HG02970 (cell line): ENCODE measurements at regions not wholly inside any gene's neighbourhood (a gene's known extent, or its start where the extent isn't known, plus 50 kb on each side); places are given as distances from the start of the nearest gene placed in this dataset.

Experiments
- ATAC-seq: cut with Tn5 transposase; IDR thresholded peaks from one replicate; pipeline ENCODE4 v1.9.1; 2021; ENCODE audit warnings: mild to moderate bottlenecking, moderate library complexity, moderate number of reproducible peaks; ENCODE audit not compliant: unreplicated experiment, low FRiP score

GRCh38 chr2:129780316-129781270 is 198.9 kb upstream of the RAB6C start:
- ATAC-seq: no peak

- no peak for ATAC-seq
These were observed 197.5 kb upstream of the RAB6C start for GRCh38 chr2:129781749-129782632.

GRCh38 chr2:129782633-129782990 is 196.9 kb upstream of the RAB6C start:
- ATAC-seq: no peak

- no peak for ATAC-seq
These were observed 195.0 kb upstream of the RAB6C start for GRCh38 chr2:129784486-129784885.

- ATAC-seq: no peak
These were observed 187.8 kb upstream of the RAB6C start for GRCh38 chr2:129791712-129792111.

- ATAC-seq: no peak
These were observed 186.0 kb upstream of the RAB6C start for GRCh38 chr2:129793431-129793902.

GRCh38 chr2:129794116-129794515 is 185.3 kb upstream of the RAB6C start:
- no peak for ATAC-seq

- no peak for ATAC-seq
These were observed 184.9 kb upstream of the RAB6C start for GRCh38 chr2:129794540-129794939.

- no peak for ATAC-seq
These were observed 183.2 kb upstream of the RAB6C start for GRCh38 chr2:129796225-129796624.

- ATAC-seq: no peak
These were observed 182.5 kb upstream of the RAB6C start for GRCh38 chr2:129796801-129797488.

GRCh38 chr2:129797489-129798300 is 181.8 kb upstream of the RAB6C start:
- no peak for ATAC-seq

- no peak for ATAC-seq
These were observed 181.2 kb upstream of the RAB6C start for GRCh38 chr2:129798301-129798581.

GRCh38 chr2:129798626-129799025 is 180.8 kb upstream of the RAB6C start:
- no peak for ATAC-seq

GRCh38 chr2:129799036-129799958 is 180.2 kb upstream of the RAB6C start:
- ATAC-seq: no peak

- ATAC-seq: no peak
These were observed 179.2 kb upstream of the RAB6C start for GRCh38 chr2:129800285-129800684.

- ATAC-seq: no peak
These were observed 178.8 kb upstream of the RAB6C start for GRCh38 chr2:129800686-129801085.

GRCh38 chr2:129801575-129801974 is 177.9 kb upstream of the RAB6C start:
- no peak for ATAC-seq

- no peak for ATAC-seq
These were observed 177.2 kb upstream of the RAB6C start for GRCh38 chr2:129802290-129802689.

GRCh38 chr2:129803032-129803431 is 176.4 kb upstream of the RAB6C start:
- no peak for ATAC-seq
